ENCODE measurements at regions not wholly inside any gene's neighbourhood (a gene's known extent, or its start where the extent isn't known, plus 50 kb on each side); places are given as distances from the start of the nearest gene placed in this dataset.

- Histone ChIP-seq H3K79me2 (replicated peaks; ENCODE audit: insufficient read depth) (no peaks in the 10 kb centered on the region), H3K4me2 (no peak overlapping the region), H4K20me1 (replicated peaks; ENCODE audit: insufficient read depth) (no peaks in the 10 kb centered on the region), H3K36me3 (ENCODE audit: insufficient read depth) (no peaks in the 10 kb centered on the region), H3K4me1 (ENCODE audit: insufficient read depth) (peaks cover 23% of the 10 kb centered on the region), H3K4me3 (no peak overlapping the region), H3K27me3 (ENCODE audit: insufficient read depth) (no peaks in the 10 kb centered on the region), H3K9me2 (ENCODE audit: insufficient read depth) (no peaks in the 10 kb centered on the region), H2AFZ (no peak overlapping the region), H3F3A (replicated peaks; ENCODE audit: low read depth) (no peaks in the 10 kb centered on the region), H3K27ac (ENCODE audit: low read depth) (no peak overlapping the region)
- H3K9me3 Mint-ChIP-seq = peaks cover 7% of the 10 kb centered on the region; the same call in 2 of the 3 replicates
- peaks cover 21% of the 10 kb centered on the region for H3K4me1 Mint-ChIP-seq
- DNase-seq (ENCODE audit: low spot score) = no peak
- H3K36me3 Mint-ChIP-seq (ENCODE audit: low read depth) = peaks cover under 1% of the 10 kb centered on the region; the same call in 1 of the 3 replicates
- peaks cover 9% of the 10 kb centered on the region for H3K27me3 Mint-ChIP-seq (ENCODE audit: insufficient read depth, low read depth, poor library complexity)
- no peak overlapping the region for H3K4me3 Mint-ChIP-seq
- H3K27ac Mint-ChIP-seq = no peak overlapping the region
- no peak for TF ChIP-seq CREB1 (CRISPR knock-in tag; IDR thresholded peaks at IDR 0.05; ENCODE audit: low read depth)
- TF ChIP-seq STAT1 (IDR thresholded peaks at IDR 0.05; ENCODE audit: unreplicated experiment) = no peak
- TF ChIP-seq CTCF (conservative IDR thresholded peaks at IDR 0.05; ENCODE audit: low read depth in 2 of 2) = 0 out of 4 replicates have a peak, but pooled peaks of 1 of the 2 experiments have one; percentile 15
- no peak for ATAC-seq
Measured at GRCh38 chr14:104294983-104295680, 156.7 kb downstream of the KIF26A start.

- H3K27ac ChIP-seq (ENCODE audit: low read depth) = no peak overlapping the region
- peaks cover 6% of the 10 kb centered on the region; the same call in 2 of the 3 replicates for H3K36me3 Mint-ChIP-seq (ENCODE audit: low read depth)
- no peaks in the 10 kb centered on the region for H3K9me2 ChIP-seq (ENCODE audit: insufficient read depth)
- H3K4me3 Mint-ChIP-seq = no peak overlapping the region
- H3K4me1 ChIP-seq (ENCODE audit: insufficient read depth) = peaks cover 16% of the 10 kb centered on the region
- no peaks in the 10 kb centered on the region for H3F3A ChIP-seq (replicated peaks; ENCODE audit: low read depth)
- peaks cover 12% of the 10 kb centered on the region for H3K27me3 Mint-ChIP-seq (ENCODE audit: insufficient read depth, low read depth, poor library complexity)
- H3K4me1 Mint-ChIP-seq = peaks cover 14% of the 10 kb centered on the region
- DNase-seq (ENCODE audit: low spot score) (no peak), ATAC-seq (no peak)
- peaks cover 13% of the 10 kb centered on the region; the same call in 2 of the 3 replicates for H3K9me3 Mint-ChIP-seq
- H3K27ac Mint-ChIP-seq = no peak overlapping the region
- no peak overlapping the region for H3K4me3 ChIP-seq
- H3K36me3 ChIP-seq (ENCODE audit: insufficient read depth) = no peaks in the 10 kb centered on the region
- H3K4me2 ChIP-seq = no peak overlapping the region
- H4K20me1 ChIP-seq (replicated peaks; ENCODE audit: insufficient read depth) = no peaks in the 10 kb centered on the region
- no peaks in the 10 kb centered on the region for H3K27me3 ChIP-seq (ENCODE audit: insufficient read depth)
- H2AFZ ChIP-seq = no peak overlapping the region
- H3K79me2 ChIP-seq (replicated peaks; ENCODE audit: insufficient read depth) = no peaks in the 10 kb centered on the region
- no peak for TF ChIP-seq CREB1 (CRISPR knock-in tag; IDR thresholded peaks at IDR 0.05; ENCODE audit: low read depth)
- no peak for TF ChIP-seq POLR2AphosphoS5 (IDR thresholded peaks at IDR 0.05; ENCODE audit: low read depth)
- no peak for TF ChIP-seq NANOG (IDR thresholded peaks at IDR 0.05; ENCODE audit: borderline replicate concordance)
- no peak for TF ChIP-seq EZH2 (IDR thresholded peaks at IDR 0.05; ENCODE audit: low read depth, unreplicated experiment)
- no peak for TF ChIP-seq STAT1 (IDR thresholded peaks at IDR 0.05; ENCODE audit: unreplicated experiment)
- no peak for TF ChIP-seq ZNF462 (CRISPR knock-in tag; IDR thresholded peaks at IDR 0.05)
- no peak for TF ChIP-seq ZNF114 (CRISPR knock-in tag; IDR thresholded peaks at IDR 0.05)
- TF ChIP-seq JUNB (IDR thresholded peaks at IDR 0.05; ENCODE audit: unreplicated experiment) = no peak
Measured at GRCh38 chr14:104295681-104296387, 157.4 kb downstream of the KIF26A start.

All from GM23338 (cell line).